H1 (cell line): ENCODE measurements at regions not wholly inside any gene's neighbourhood (a gene's known extent, or its start where the extent isn't known, plus 50 kb on each side); places are given as distances from the start of the nearest gene placed in this dataset.

Experiments used
- KDM1A ChIP-seq: fragments of 200-600, 300-600 bp; sonication (generic); IDR thresholded peaks from 2 replicates; pipeline ENCODE4 v1.7.1; 2016; ENCODE audit warnings: mild to moderate bottlenecking, low read length, borderline replicate concordance
- KDM4A ChIP-seq: IDR thresholded peaks from one replicate; pipeline ENCODE4 v1.7.1; 2012; ENCODE audit warnings: low read depth, mild to moderate bottlenecking, moderate library complexity, low read length, inconsistent platforms; ENCODE audit not compliant: severe bottlenecking
- RBBP5 ChIP-seq: IDR thresholded peaks from 2 replicates; pipeline ENCODE4 v1.7.1; 2012; ENCODE audit warnings: low read depth, mild to moderate bottlenecking, inconsistent platforms, low read length, moderate library complexity, borderline replicate concordance
- TBP ChIP-seq: IDR thresholded peaks from 2 replicates; pipeline ENCODE4 v1.6.1; 2011; ENCODE audit warnings: low read depth, low read length, improper control_type of control experiment

- TF ChIP-seq KDM1A = no peak
- TF ChIP-seq RBBP5 = no peak
- TF ChIP-seq TBP = no peak
- TF ChIP-seq KDM4A = no peak
These were observed 243.8 kb downstream of the SOX2 start (continued) for GRCh38 chr3:181955566-181955965.
